Kidney capillary endothelial cell (primary cell): ENCODE measurements at regions not wholly inside any gene's neighbourhood (a gene's known extent, or its start where the extent isn't known, plus 50 kb on each side); places are given as distances from the start of the nearest gene placed in this dataset.
"Not testable (repeated sequence)": the region's sequence is repeated elsewhere in the genome, so short reads cannot be mapped to it uniquely, and the experiment has no call there.

Experiments used
- DNase-seq: peaks from one replicate; pipeline ENCODE4 v3.0.0-alpha.2; 2018; ENCODE audit warnings: low spot score

- DNase-seq: no peak
Observed at GRCh38 chrX:113330416-113330815, 489.8 kb upstream of the AMOT start.

GRCh38 chrX:113315927-113316326 is 475.3 kb upstream of the AMOT start:
- DNase-seq: no peak

DNA sequence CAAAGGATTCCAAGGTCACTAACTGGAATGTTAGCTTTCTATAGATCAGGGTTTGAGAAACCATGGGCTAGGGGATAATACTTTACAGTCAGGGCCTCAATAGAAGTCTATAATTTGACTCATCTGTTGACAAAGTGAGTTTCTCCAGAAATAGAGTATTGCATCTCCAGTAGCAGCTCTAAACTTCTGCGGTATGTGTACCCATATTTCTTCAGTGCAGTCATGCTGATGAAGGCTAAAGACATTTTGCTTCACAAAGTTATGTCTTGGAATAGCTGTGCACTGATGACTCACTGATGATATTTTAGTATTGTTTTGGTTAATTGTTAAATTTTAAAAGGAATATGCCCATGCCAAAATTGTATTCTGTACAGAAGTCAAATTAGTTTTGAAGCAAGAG is 464.9 kb upstream of the AMOT start:
- no peak for DNase-seq

DNA sequence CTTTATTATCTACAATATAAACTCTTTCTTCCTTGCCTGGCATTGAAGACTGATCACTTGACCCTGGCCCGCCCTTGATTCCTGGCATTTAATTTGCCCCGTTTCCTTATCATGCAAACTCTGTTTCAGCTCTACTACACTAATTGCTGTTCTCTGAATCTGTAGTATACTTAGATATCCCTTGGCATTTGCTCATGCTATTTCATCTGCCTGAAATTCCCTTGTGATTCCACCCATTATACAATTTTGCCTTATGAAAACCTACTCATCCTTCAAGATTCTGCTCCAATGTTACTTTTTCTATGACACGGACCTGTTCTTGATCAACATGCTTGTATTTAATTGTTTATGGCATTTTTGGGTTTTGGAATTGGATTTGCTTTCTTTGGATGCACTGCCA is 459.9 kb upstream of the AMOT start:
- no peak for DNase-seq

DNA sequence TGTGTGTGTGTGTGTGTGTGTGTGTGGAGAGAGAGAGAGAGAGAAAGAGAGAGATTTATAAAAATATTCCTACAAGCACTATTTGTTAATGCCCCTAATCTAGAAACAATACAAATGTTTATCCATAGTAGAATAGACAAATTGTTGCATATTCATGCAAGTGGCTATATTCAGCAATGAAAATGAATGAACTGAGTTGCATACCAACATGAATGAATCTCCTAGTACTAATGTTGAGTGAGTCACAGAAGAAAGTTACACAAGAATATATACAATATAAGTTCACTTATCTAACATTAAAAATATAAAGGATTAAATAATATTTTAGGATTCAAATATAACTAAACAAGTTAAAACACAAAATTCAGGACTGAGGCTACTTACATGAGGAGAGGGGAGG is 456.8 kb upstream of the AMOT start:
- DNase-seq: no peak

- DNase-seq: no peak
Observed at GRCh38 chrX:113289503-113289902, 448.9 kb upstream of the AMOT start.

GRCh38 chrX:113287761-113288160 is 447.1 kb upstream of the AMOT start:
- no peak for DNase-seq

DNA sequence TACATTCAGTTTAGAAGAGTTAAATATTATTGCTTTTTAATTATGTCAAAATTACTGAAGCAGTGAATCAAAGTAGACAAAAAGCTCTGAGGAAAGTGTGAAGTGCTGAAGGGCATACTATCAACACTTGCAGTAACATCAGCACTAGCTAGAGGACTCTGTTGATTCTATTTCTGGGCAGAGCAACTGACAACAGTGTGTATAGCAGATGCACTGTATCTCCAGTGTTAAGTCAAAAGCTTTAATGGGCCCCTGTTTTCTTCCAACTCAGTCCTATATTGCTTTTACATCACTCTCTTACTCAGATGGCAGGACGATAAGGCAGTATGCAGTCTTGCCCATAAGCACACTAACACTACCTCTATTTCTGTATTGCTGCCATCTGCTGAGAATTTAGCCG is 435.2 kb upstream of the AMOT start:
- no peak for DNase-seq

DNA sequence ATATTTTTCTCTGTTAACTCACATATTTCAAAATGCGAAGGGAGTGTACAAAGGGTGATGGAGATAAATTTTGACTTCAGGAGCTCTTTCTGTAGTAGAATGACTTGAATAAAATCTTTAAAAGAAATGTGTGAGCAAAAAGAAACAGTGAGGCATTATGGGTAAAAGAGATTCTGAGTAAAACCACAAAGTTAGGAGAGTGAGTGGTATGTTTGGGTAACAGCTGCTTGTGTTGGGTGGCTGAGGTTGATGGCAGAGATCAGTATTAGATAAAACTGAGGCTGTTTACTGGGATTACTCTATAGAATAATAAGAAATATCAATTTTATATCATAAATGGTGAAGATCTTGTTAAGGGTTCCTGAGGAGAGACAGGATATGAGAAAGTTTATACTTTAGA is 434.2 kb upstream of the AMOT start:
- no peak for DNase-seq

DNA sequence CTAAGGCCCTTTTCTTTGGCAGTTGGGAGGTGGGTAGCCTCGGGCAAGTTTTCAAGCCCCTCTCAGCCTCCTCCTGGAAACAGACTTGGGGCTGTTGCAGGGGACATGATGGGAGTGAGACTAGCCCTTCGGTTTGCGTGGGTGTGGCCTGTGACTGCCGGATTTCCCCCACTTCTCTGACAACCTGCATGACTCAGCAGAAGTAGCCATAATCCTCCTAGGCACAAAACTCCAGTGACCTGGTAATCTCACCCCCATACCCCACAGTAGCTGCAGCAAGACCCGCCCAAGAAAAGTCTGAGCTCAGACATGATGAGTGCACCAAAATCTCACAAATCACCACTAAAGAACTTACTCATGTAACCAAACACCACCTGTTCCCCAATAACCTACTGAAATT is 433.7 kb upstream of the AMOT start:
- no peak for DNase-seq

- no peak for DNase-seq
Observed at GRCh38 chrX:113269203-113269602, 428.6 kb upstream of the AMOT start.

GRCh38 chrX:113260474-113260873 is 419.8 kb upstream of the AMOT start:
- no peak for DNase-seq

DNA sequence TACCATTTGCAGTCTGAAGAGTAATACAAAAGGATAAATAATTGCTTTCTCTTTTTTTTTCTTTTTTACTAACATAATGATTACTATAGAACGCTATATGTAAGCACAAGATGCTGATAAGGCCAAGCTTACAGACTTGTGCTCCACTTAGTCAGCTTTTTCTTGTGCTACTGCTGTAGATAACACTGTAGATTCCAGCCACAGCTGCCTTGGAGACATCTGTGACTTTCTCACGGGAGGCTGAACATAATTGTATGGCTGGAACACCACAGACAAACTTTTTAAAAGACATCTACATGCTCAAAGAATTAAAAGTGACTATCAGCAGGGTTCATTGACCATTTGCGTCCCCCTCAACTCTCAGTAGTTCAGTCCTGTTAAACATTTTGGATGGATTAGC is 381.7 kb upstream of the AMOT start:
- no peak for DNase-seq

DNA sequence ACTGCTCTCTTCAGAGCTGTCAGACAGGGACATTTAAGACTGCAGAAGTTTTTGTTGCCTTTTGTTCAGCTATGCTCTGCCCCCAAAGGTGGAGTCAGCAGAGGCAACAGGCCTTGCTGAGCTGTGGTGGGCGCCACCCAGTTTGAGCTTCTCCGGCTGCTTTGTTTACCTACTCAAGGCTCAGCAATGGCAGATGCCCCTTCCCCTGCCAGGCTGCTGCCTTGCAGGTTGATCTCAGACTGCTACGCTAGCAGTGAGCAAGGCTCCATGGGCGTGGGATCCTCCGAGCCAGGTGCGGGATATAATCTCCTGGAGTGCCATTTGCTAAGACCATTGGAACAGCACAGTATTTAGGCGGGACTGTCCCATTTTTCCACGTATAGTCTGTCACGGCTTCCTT is 371.4 kb upstream of the AMOT start:
- DNase-seq: no peak

- no peak for DNase-seq
Observed at GRCh38 chrX:113202601-113203000, 362.0 kb upstream of the AMOT start.

- no peak for DNase-seq
Observed at GRCh38 chrX:113195949-113196348, 355.3 kb upstream of the AMOT start.

DNA sequence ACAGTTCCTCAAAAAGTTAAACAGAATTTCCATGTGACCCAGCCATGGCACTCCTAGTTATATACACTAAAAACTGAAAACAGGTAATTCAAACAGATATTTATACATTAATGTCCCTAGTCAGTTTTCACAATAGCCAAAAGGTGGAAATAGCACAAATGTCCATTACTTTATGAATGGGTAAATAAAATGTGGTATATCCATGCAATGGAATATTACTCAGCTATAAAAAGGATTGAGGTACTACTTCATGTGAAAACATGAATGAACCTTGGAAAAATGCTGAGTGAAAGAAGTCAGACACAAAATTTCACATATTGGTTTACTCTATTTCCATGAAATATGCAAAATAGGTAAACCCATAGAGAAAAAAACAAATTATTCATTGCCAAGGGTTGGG is 351.8 kb upstream of the AMOT start:
- DNase-seq: no peak

DNA sequence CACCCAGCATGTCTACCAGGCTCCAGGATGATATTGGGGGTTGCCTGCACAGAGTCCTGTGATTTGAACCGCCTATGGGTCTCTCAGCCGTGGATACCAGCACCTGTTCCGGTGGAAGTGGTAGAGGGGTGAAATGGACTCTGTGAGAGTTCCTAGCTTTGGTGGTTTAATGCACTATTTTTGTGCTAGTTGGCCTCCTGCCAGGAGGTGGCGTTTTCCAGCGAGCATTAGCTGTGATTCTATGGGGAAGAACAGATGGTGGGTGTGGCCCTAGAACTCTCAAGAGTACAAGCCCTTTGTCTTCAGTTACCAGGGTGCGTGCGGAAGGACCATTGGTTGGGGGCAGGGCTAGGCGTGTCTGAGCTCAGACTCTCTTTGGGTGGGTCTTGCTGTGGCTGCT is 316.9 kb upstream of the AMOT start:
- DNase-seq: no peak

DNA sequence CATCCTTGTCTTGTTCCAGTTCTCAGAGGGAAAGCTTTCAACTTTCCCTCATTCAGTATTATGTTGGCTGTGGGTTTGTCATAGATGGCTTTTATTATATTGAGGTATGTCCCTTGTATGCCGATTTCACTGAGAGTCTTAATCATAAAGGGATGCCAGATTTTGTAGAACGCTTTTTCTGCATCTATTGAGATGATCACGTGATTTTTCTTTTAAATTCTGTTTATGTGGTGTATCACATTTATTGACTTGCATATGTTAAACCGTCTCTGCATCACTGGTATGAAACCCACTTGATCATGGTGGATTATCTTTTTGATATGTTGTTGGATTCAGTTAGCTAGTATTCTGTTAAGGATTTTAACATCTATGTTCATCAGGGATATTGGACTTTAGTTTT is 313.7 kb upstream of the AMOT start:
- DNase-seq: not testable (repeated sequence)

DNA sequence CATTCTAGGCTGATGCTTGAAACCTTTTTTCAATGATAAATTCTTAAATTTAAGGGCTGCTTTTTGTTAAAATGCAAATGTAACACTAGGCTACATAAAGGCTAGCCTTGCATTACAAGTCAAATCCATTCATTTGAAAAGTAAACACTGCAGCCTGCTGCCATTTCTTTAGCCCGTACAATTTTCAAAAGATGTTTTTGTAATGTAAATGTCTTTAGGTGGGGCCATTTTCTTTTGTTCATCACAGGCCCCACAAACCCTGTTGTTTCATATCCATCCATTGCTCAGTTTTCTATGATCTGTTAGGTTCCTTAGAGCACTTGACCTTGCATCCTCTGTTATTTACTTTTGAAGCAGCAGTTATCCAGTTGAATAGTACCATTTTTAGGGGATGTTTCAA is 296.2 kb upstream of the AMOT start:
- no peak for DNase-seq

- DNase-seq: no peak
Observed at GRCh38 chrX:113133316-113133715, 292.7 kb upstream of the AMOT start.

GRCh38 chrX:113124693-113125092 is 284.1 kb upstream of the AMOT start:
- DNase-seq: no peak

GRCh38 chrX:113075521-113075920 is 234.9 kb upstream of the AMOT start:
- DNase-seq: no peak

DNA sequence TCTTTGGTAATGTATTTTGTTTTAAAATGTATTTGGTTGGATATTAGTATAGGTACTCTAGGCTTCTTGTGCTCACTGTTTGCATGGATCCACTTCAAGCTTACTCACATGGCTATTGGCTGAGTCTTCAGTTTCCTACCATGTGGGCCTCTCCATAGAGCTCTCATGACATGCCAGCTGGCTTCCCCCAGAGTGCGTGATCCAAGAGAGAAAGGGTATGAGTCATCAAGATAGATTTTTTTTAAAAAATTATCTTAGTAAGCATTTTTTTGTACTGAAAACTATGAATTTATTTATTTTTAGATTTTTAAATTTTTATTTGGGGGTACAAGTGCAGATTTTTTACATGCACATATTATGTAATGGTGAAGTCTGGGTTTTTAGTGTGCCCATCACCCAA is 219.1 kb upstream of the AMOT start:
- DNase-seq: no peak

DNA sequence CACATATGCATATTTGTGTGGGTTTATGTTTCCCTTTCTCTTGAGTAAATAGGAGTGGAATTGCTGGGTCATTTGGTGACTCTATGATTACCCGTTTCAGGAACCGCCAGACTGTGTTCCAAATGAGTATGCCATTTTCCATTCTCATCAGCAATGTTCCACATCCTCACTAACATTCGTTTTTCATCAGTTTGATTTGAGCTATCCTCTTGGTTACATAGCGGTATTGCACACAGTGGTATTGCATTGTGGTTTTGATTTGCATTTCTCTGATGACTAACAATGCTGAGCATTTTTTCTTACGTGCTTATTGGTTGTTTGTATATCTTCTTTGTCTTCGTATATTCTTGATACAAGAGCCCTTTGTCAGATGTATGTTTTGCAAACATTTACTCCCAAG is 218.0 kb upstream of the AMOT start:
- no peak for DNase-seq
